Fibroblast of the aortic adventitia (primary cell): ENCODE measurements at regions not wholly inside any gene's neighbourhood (a gene's known extent, or its start where the extent isn't known, plus 50 kb on each side); places are given as distances from the start of the nearest gene placed in this dataset.
"Not testable (repeated sequence)": the region's sequence is repeated elsewhere in the genome, so short reads cannot be mapped to it uniquely, and the experiment has no call there.

Experiments used
- DNase-seq: peaks from one replicate; pipeline ENCODE4 v3.0.0-alpha.2; 2010; ENCODE audit warnings: low read depth
- H3K4me3 ChIP-seq: 2 replicates; pipeline ENCODE4 v1.5.1; 2011; ENCODE audit warnings: low read depth, mild to moderate bottlenecking, control low read depth, low read length, moderate library complexity
- TF ChIP-seq, protein P1 (sequence below): IDR thresholded peaks from 2 replicates; pipeline ENCODE4 v1.5.1; 2011; ENCODE audit warnings: mild to moderate bottlenecking, low read length, control low read depth, inconsistent platforms; ENCODE audit not compliant: insufficient read depth

DNA sequence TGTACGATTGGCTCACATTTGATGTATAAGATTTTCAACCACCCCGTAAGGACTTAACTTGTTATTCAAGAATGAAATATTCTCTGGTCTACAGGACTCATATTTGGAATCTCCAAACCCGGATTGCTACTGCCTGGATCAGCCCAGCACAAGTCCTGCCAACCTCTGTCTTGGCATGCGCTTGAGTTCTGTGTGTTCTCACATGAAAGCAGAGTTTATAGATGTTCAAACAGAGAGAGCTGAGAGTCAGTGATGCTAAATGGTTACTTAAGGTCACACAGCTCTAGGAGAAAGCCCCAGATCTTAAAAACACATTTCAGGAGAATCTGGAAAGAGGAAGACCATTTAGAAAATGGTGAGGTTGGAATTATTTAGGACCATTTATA, 268.0 kb upstream of the TBL1XR1 start:
- no peak overlapping the region for H3K4me3 ChIP-seq
- DNase-seq: peak; percentile 53
- TF ChIP-seq, protein P1, sequence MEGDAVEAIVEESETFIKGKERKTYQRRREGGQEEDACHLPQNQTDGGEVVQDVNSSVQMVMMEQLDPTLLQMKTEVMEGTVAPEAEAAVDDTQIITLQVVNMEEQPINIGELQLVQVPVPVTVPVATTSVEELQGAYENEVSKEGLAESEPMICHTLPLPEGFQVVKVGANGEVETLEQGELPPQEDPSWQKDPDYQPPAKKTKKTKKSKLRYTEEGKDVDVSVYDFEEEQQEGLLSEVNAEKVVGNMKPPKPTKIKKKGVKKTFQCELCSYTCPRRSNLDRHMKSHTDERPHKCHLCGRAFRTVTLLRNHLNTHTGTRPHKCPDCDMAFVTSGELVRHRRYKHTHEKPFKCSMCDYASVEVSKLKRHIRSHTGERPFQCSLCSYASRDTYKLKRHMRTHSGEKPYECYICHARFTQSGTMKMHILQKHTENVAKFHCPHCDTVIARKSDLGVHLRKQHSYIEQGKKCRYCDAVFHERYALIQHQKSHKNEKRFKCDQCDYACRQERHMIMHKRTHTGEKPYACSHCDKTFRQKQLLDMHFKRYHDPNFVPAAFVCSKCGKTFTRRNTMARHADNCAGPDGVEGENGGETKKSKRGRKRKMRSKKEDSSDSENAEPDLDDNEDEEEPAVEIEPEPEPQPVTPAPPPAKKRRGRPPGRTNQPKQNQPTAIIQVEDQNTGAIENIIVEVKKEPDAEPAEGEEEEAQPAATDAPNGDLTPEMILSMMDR: no peak

GRCh38 chr3:177466074-177466473, 268.8 kb upstream of the TBL1XR1 start:
- DNase-seq: no peak
- H3K4me3 ChIP-seq: no peak overlapping the region
- TF ChIP-seq, protein P1: no peak

GRCh38 chr3:177466622-177467021, 269.3 kb upstream of the TBL1XR1 start:
- not testable (repeated sequence) for DNase-seq, H3K4me3 ChIP-seq

- TF ChIP-seq, protein P1: no peak
- H3K4me3 ChIP-seq: no peak overlapping the region
- no peak for DNase-seq
These were observed 270.1 kb upstream of the TBL1XR1 start for GRCh38 chr3:177467247-177467985.

DNA sequence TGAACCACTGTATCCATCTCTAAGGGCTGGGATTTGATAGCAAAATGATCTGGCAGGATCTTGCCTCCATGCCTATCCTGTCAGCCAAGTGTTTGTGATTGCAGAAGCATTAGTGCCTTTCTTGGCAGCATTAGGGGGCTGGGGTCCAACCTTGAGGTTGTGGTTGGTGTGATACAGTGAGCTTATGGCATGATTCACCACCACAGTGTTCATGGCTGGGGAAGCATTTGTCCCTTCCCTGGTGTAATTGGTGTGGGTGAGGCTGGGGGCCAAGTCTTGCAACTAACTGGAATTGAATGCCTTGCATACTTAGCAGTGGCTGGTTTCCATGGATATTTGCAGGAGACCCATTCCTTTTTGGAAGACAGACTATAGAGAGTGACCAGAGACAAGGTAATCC, 271.0 kb upstream of the TBL1XR1 start:
- no peak overlapping the region for H3K4me3 ChIP-seq
- DNase-seq: peak; percentile 99
- TF ChIP-seq, protein P1: no peak

- H3K4me3 ChIP-seq: no peak overlapping the region
- TF ChIP-seq, protein P1: no peak
- DNase-seq: peak; percentile 89
These were observed 271.5 kb upstream of the TBL1XR1 start for GRCh38 chr3:177468816-177469215.

GRCh38 chr3:177469216-177469615, 271.9 kb upstream of the TBL1XR1 start:
- DNase-seq: no peak
- TF ChIP-seq, protein P1: peak; percentile 18
- no peak overlapping the region for H3K4me3 ChIP-seq
